ENCODE measurements at regions not wholly inside any gene's neighbourhood (a gene's known extent, or its start where the extent isn't known, plus 50 kb on each side); places are given as distances from the start of the nearest gene placed in this dataset.

DNA sequence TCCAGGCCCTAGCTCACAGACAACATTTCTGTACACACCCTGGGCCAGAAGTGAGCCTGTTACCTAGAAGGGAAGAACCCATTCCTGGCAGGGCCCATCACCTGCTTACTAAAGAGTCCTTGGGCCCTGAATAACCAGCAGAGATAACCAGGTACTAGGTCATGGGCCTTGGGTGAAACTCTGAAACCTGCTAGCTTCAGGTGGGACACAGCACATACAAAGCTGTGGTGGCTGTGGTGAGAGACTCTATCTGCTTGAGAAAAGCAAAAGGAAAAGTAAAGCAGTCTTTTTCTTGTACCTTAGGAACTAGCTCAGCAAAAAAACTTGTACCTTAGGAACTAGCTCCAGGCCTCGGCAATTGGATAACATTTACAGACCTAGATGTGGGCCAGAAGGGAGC, 1895.9 kb upstream of the PCDH20 start:
- no peak for DNase-seq (ENCODE audit: low spot score)
- POLR2A ChIA-PET = no interaction called here

DNA sequence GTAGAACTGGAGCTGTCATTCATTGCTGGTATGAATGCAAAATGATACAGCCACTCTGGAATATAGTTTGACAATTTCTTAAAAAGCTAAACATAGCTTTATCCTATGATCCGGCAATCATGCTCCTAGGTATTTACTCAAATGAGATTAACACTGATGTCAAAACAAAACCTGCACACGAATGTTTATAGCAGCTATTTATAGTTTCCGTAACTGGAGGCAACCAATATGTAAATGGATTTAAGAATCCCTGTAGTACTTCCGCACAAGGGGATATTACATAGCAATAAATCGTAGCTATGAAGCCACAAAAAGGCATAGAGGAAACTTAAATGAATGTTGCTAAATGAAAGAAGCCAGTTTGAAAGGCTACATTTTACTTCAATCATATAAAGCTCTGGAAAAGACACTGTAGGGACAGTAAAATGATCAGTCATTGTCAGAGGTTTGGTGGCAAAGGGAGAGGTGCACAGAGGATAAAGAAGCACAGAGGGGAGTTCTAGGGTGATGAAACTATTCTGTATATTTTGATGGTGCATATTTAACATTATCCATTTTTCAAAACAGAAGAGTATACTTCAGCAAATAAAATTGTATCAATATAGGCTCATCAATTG, 1893.0 kb upstream of the PCDH20 start:
- in situ Hi-C loops (cut with HindIII; ENCODE audit: extremely low pct_ligation_motif_present, low pct_unique_long_range_greater_than_20kb) (no loop called here), intact Hi-C loops (cut with micrococcal nuclease; ENCODE audit: unreplicated experiment) (no loop called here)
- FAIRE-seq = no peak
- Histone ChIP-seq H3K36me3 (replicated peaks in 1 of 2; ENCODE audit: control insufficient read depth in 1 of 2, insufficient read depth in 2 of 2, low read length in 2 of 2) (no peaks in the 10 kb centered on the region), H3K27me3 (ENCODE audit: control insufficient read depth in 1 of 2, insufficient read depth in 2 of 2, low read length in 2 of 2) (no peaks in the 10 kb centered on the region), H4K20me1 (ENCODE audit: insufficient read depth, low read length) (no peaks in the 10 kb centered on the region), H2AFZ (ENCODE audit: low read length) (no peak overlapping the region), H3K4me3 (replicated peaks in 1 of 3; ENCODE audit: insufficient read depth in 1 of 3, low read depth in 2 of 3, low read length in 3 of 3) (no peak overlapping the region), H3K27ac (ENCODE audit: extremely low read length, insufficient read depth, low read length) (no peak overlapping the region), H3K79me2 (ENCODE audit: insufficient read depth, low read length) (no peaks in the 10 kb centered on the region), H3K4me2 (ENCODE audit: low read depth, low read length) (no peak overlapping the region), H3K9me3 (ENCODE audit: low read length) (no peaks in the 10 kb centered on the region), H3K9ac (ENCODE audit: insufficient read depth, low read depth, low read length) (no peak overlapping the region), H3K4me1 (ENCODE audit: insufficient read depth, low read length) (no peaks in the 10 kb centered on the region)
- TF ChIP-seq SRY (CRISPR knock-in tag; IDR thresholded peaks at IDR 0.05) = no peak
- TF ChIP-seq ZNF549 (CRISPR knock-in tag; IDR thresholded peaks at IDR 0.05) = no peak
- TF ChIP-seq ZSCAN12 (CRISPR knock-in tag; IDR thresholded peaks at IDR 0.05) = no peak
- no peak for TF ChIP-seq HIVEP1 (CRISPR knock-in tag; IDR thresholded peaks at IDR 0.05)
- TF ChIP-seq KAT8 (CRISPR knock-in tag; IDR thresholded peaks at IDR 0.05) = no peak
- ChIA-PET POLR2A (no interaction called here), CTCF (ENCODE audit: low intra/inter-chr PET ratio, low total read pairs) (no interaction called here)
- BruUV-seq (replicated peaks) = no TSS peak
- no peak for ATAC-seq
- no peak for DNase-seq (ENCODE audit: low spot score)
- 32% methylated on average over 5 of the region's 5 CpGs for WGBS (ENCODE audit: low lambda C conversion rate)

More for the DNA sequence above, 1895.9 kb upstream of the PCDH20 start:
- no TSS peak for BruUV-seq (replicated peaks)
- Histone ChIP-seq H3K9ac (ENCODE audit: insufficient read depth, low read depth, low read length) (no peak overlapping the region), H3K4me2 (ENCODE audit: low read depth, low read length) (no peak overlapping the region), H3K27me3 (ENCODE audit: control insufficient read depth in 1 of 2, insufficient read depth in 2 of 2, low read length in 2 of 2) (no peaks in the 10 kb centered on the region), H3K4me3 (replicated peaks in 1 of 3; ENCODE audit: insufficient read depth in 1 of 3, low read depth in 2 of 3, low read length in 3 of 3) (no peak overlapping the region), H3K79me2 (ENCODE audit: insufficient read depth, low read length) (no peaks in the 10 kb centered on the region), H3K27ac (ENCODE audit: extremely low read length, insufficient read depth, low read length) (no peak overlapping the region), H3K9me3 (ENCODE audit: low read length) (no peaks in the 10 kb centered on the region), H3K36me3 (replicated peaks in 1 of 2; ENCODE audit: control insufficient read depth in 1 of 2, insufficient read depth in 2 of 2, low read length in 2 of 2) (no peaks in the 10 kb centered on the region), H4K20me1 (ENCODE audit: insufficient read depth, low read length) (no peaks in the 10 kb centered on the region), H3K4me1 (ENCODE audit: insufficient read depth, low read length) (no peaks in the 10 kb centered on the region), H2AFZ (ENCODE audit: low read length) (no peak overlapping the region)
- no peak for ATAC-seq
- CTCF ChIA-PET (ENCODE audit: low intra/inter-chr PET ratio, low total read pairs) = no interaction called here
- intact Hi-C loops (cut with micrococcal nuclease; ENCODE audit: unreplicated experiment) = no loop called here
- no peak for TF ChIP-seq PCBP2 (optimal IDR thresholded peaks at IDR 0.05; ENCODE audit: low read depth, low read length, poor library complexity, severe bottlenecking)
- TF ChIP-seq ZNF326 (CRISPR knock-in tag; IDR thresholded peaks at IDR 0.05; ENCODE audit: borderline replicate concordance) = no peak
- TF ChIP-seq HMG20B (CRISPR knock-in tag; conservative IDR thresholded peaks at IDR 0.05) = no peak
- no peak for TF ChIP-seq ZNF629 (CRISPR knock-in tag; conservative IDR thresholded peaks at IDR 0.05)
- TF ChIP-seq FOXA1 (IDR thresholded peaks at IDR 0.05) = no peak
- TF ChIP-seq FOXA1 (CRISPR knock-in tag; IDR thresholded peaks at IDR 0.05) = no peak
- no peak for TF ChIP-seq RARG (CRISPR knock-in tag; IDR thresholded peaks at IDR 0.05; ENCODE audit: low read depth)
- no peak for TF ChIP-seq ZNF230 (CRISPR knock-in tag; IDR thresholded peaks at IDR 0.05)
- TF ChIP-seq CBX1 (IDR thresholded peaks at IDR 0.05; ENCODE audit: low read depth) = no peak
- in situ Hi-C loops (cut with HindIII; ENCODE audit: extremely low pct_ligation_motif_present, low pct_unique_long_range_greater_than_20kb) = no loop called here
- no peak for FAIRE-seq
- 0% methylated on average over 1 of the region's 1 CpG for WGBS (ENCODE audit: low lambda C conversion rate)
